Activated B cell treated with CpG ODN at 0.5 μM for 24 hours (primary cell): ENCODE measurements at regions not wholly inside any gene's neighbourhood (a gene's known extent, or its start where the extent isn't known, plus 50 kb on each side); places are given as distances from the start of the nearest gene placed in this dataset.

ENCODE experiments used
- ATAC-seq: fragments of 200-7000 bp; cut with Tn5 transposase; one replicate; pipeline ENCODE4 v1.10.0; 2021; ENCODE audit warnings: low read depth, mild to moderate bottlenecking, moderate library complexity
- CTCF ChIA-PET: fragments of 350-600 bp; sonication (Branson Sonifier 250); formaldehyde crosslinking; loops from one replicate; lab custom pipeline; 2021; ENCODE audit warnings: antibody characterized with exemption; lab: Charles Lee
- POLR2A ChIA-PET: fragments of 350-600 bp; sonication (Branson Sonifier 250); formaldehyde crosslinking; loops from one replicate; lab custom pipeline; 2021; ENCODE audit warnings: antibody characterized with exemption; lab: Charles Lee
- DNase-seq: peaks from one replicate; pipeline ENCODE4 v3.0.0; 2022
- H3K27ac Mint-ChIP-seq: one replicate; pipeline ENCODE4 v1.8.0; 2020; ENCODE audit warnings: mixed read lengths
- H3K27me3 Mint-ChIP-seq: one replicate; pipeline ENCODE4 v1.8.0; 2021; ENCODE audit warnings: mixed read lengths
- H3K36me3 Mint-ChIP-seq: one replicate; pipeline ENCODE4 v1.8.0; 2021; ENCODE audit warnings: low read depth, mixed read lengths
- H3K4me1 Mint-ChIP-seq: one replicate; pipeline ENCODE4 v1.8.0; 2021; ENCODE audit warnings: mixed read lengths
- H3K4me3 Mint-ChIP-seq: one replicate; pipeline ENCODE4 v1.8.0; 2020; ENCODE audit warnings: mild to moderate bottlenecking, mixed read lengths
- H3K9me3 Mint-ChIP-seq: one replicate; pipeline ENCODE4 v1.8.0; 2020; ENCODE audit warnings: mixed read lengths
- intact Hi-C: fragments of 100-400 bp; cut with micrococcal nuclease; formaldehyde crosslinking; loops from one replicate; pipeline ENCODE4 v1.15.1; 2024
- TF ChIP-seq, protein P1 (sequence below): fragments of 200-600 bp; IDR thresholded peaks from one replicate; pipeline ENCODE4 v1.8.0; 2022; ENCODE audit warnings: antibody characterized with exemption, mild to moderate bottlenecking

DNA sequence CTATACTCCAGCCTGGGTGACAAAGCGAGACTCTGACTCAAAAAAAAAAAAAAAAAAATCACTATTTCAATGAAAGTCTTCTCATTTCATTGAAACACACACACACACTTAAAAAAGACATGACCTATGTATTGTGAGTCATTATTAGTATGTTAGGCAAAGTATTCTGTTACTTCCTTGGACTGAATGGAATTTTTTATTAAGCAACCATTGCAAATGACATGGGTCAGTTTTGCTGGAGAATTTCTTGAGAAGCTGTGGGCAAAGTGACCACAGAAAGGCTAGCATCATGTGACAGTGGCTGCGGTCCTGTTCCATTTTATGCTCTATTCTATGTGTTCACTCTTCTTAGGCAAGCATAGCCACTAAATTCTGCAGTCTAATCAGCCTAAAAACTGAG, 695.7 kb downstream of the TDRD15 start:
- ChIA-PET CTCF (no interaction called here), POLR2A (no interaction called here)
- DNase-seq (no peak), ATAC-seq (no peak)
- Mint-ChIP-seq H3K4me1 (no peaks in the 10 kb centered on the region), H3K27ac (no peak overlapping the region), H3K27me3 (no peaks in the 10 kb centered on the region), H3K36me3 (no peaks in the 10 kb centered on the region), H3K4me3 (no peak overlapping the region), H3K9me3 (peaks cover 5% of the 10 kb centered on the region)
- intact Hi-C loops, result no loop called here
- TF ChIP-seq, protein P1, sequence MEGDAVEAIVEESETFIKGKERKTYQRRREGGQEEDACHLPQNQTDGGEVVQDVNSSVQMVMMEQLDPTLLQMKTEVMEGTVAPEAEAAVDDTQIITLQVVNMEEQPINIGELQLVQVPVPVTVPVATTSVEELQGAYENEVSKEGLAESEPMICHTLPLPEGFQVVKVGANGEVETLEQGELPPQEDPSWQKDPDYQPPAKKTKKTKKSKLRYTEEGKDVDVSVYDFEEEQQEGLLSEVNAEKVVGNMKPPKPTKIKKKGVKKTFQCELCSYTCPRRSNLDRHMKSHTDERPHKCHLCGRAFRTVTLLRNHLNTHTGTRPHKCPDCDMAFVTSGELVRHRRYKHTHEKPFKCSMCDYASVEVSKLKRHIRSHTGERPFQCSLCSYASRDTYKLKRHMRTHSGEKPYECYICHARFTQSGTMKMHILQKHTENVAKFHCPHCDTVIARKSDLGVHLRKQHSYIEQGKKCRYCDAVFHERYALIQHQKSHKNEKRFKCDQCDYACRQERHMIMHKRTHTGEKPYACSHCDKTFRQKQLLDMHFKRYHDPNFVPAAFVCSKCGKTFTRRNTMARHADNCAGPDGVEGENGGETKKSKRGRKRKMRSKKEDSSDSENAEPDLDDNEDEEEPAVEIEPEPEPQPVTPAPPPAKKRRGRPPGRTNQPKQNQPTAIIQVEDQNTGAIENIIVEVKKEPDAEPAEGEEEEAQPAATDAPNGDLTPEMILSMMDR, result no peak

DNA sequence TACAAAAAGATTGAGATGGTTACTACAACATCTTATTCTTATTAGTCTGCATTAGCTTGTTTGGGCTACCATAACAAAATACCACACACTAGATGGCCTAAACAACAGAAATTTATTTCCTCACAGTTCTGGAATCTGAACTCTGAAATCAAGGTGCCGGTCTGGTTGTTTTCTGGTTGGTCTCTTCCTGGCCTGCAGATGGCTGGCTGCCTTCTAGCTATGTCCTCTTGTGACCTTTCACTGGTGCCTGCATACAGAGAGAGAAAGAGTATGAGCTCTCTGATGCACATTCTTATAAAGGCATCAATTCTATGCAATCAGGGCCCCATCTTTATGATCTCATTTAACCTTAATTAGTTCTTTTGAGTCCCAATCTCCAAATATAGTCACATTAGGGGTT, 696.5 kb downstream of the TDRD15 start:
- CTCF ChIA-PET, result no interaction called here
- POLR2A ChIA-PET, result no interaction called here

DNA sequence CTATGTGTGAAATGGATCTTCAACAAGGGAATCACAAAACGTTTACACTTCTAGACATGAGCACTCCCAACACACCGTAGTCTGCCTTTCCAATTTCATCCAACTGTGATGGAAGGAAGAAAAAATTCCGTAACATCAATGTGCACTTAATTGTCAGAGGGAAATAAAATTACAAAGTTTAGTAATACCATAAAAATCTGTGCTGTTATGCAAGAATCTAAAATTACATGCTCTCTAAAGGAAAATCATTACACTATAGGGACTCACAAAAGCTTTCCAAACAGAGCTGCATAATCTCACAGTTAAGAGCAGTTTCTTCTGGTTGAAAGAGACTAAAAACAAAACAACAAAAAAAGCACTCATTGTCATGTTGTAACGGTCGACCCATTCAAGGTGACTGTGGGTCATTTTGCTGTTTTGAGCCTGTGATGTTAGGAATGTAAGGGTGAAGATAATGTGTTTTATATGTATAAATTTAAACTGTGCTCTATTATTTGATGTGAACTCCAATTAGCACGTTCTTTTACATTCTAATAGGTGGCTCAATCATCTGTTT, 698.0 kb downstream of the TDRD15 start:
- peaks cover 5% of the 10 kb centered on the region for H3K9me3 Mint-ChIP-seq
- no peak for ATAC-seq

More for the DNA sequence above, 696.5 kb downstream of the TDRD15 start:
- intact Hi-C loops, result no loop called here
- H3K36me3 Mint-ChIP-seq, result no peaks in the 10 kb centered on the region
- peaks cover 5% of the 10 kb centered on the region for H3K9me3 Mint-ChIP-seq
- TF ChIP-seq, protein P1, result no peak
- H3K4me1 Mint-ChIP-seq, result no peaks in the 10 kb centered on the region
- DNase-seq (no peak), ATAC-seq (no peak)
- no peak overlapping the region for H3K4me3 Mint-ChIP-seq
- H3K27me3 Mint-ChIP-seq, result no peaks in the 10 kb centered on the region
- H3K27ac Mint-ChIP-seq, result no peak overlapping the region

DNA sequence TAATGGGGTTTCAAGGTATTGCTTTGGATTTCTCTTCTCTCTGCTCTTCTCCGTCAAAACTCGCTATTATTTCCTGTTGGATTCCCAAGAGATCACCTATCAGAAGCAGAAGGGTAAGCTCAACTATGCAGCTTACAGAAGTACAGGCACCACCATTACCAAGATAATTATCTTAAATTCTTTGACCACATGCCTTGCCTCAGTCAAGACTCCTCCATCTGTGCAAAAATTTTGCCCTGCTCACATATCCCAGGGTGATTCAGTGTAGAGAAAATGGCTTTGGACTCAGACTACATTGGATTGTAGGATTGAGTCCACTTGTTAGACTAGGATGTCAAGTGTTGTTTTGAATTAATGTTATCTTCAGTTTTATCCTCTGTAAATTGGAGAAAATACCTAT, 698.7 kb downstream of the TDRD15 start:
- CTCF ChIA-PET, result no interaction called here
- H3K9me3 Mint-ChIP-seq, result peaks cover 7% of the 10 kb centered on the region
- intact Hi-C loops, result no loop called here
- H3K27me3 Mint-ChIP-seq, result no peaks in the 10 kb centered on the region
- no peak for DNase-seq
- no peak overlapping the region for H3K4me3 Mint-ChIP-seq
- no peak for ATAC-seq
- POLR2A ChIA-PET, result no interaction called here
- no peaks in the 10 kb centered on the region for H3K4me1 Mint-ChIP-seq
- H3K36me3 Mint-ChIP-seq, result no peaks in the 10 kb centered on the region
- H3K27ac Mint-ChIP-seq, result no peak overlapping the region
- TF ChIP-seq, protein P1, result no peak

More for the DNA sequence above, 698.0 kb downstream of the TDRD15 start:
- POLR2A ChIA-PET, result no interaction called here
- DNase-seq, result no peak
- Mint-ChIP-seq H3K4me3 (no peak overlapping the region), H3K36me3 (no peaks in the 10 kb centered on the region), H3K27me3 (no peaks in the 10 kb centered on the region), H3K4me1 (no peaks in the 10 kb centered on the region), H3K27ac (no peak overlapping the region)
- TF ChIP-seq, protein P1, result no peak
- CTCF ChIA-PET, result no interaction called here
- intact Hi-C loops, result no loop called here

DNA sequence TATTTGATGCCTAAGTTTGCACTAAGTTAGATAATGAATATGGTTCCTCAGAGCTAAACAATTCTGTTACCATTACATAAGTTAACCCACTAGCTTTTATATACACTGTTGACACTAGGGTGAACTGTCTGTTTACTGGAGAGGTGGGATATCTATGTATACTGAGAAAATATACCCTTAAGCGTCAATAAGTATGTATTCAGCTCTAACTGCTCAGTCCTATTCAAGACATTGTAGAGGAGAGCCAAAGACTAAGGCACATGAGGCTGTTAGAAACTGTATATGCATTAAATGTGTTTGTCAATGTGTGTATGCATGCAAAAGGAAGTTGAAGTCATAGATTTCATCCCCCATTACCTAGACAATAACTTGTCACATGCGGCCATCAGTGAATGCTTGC, 710.0 kb downstream of the TDRD15 start:
- no peaks in the 10 kb centered on the region for H3K4me1 Mint-ChIP-seq
- H3K4me3 Mint-ChIP-seq, result no peak overlapping the region
- TF ChIP-seq, protein P1, result no peak
- H3K36me3 Mint-ChIP-seq, result no peaks in the 10 kb centered on the region
- ChIA-PET POLR2A (no interaction called here), CTCF (no interaction called here)
- no peak overlapping the region for H3K27ac Mint-ChIP-seq
- intact Hi-C loops, result no loop called here
- ATAC-seq, result no peak
- H3K27me3 Mint-ChIP-seq, result no peaks in the 10 kb centered on the region
- no peak for DNase-seq
- peaks cover 6% of the 10 kb centered on the region for H3K9me3 Mint-ChIP-seq
